ENCODE measurements at regions not wholly inside any gene's neighbourhood (a gene's known extent, or its start where the extent isn't known, plus 50 kb on each side); places are given as distances from the start of the nearest gene placed in this dataset.

- peaks cover 8 to 90% of the 10 kb centered on the region in 2 experiments; a peak in 4 of 5 replicates for H3K27me3 ChIP-seq (ENCODE audit: control insufficient read depth in 1 of 2, insufficient read depth in 2 of 2, low read length in 2 of 2)
- no peaks in the 10 kb centered on the region for H3K9me3 ChIP-seq (ENCODE audit: low read length)
- WGBS (ENCODE audit: low lambda C conversion rate): 29% methylated on average over 14 of the region's 15 CpGs
- no peaks in the 10 kb centered on the region for H3K4me1 ChIP-seq (ENCODE audit: insufficient read depth, low read length)
- ATAC-seq (no peak), FAIRE-seq (no peak), DNase-seq (ENCODE audit: low spot score) (no peak)
- no peak overlapping the region for H3K4me3 ChIP-seq (replicated peaks in 1 of 3; ENCODE audit: insufficient read depth in 1 of 3, low read depth in 2 of 3, low read length in 3 of 3)
- H3K4me2 ChIP-seq (ENCODE audit: low read depth, low read length): no peak overlapping the region
- H3K36me3 ChIP-seq (replicated peaks in 1 of 2; ENCODE audit: control insufficient read depth in 1 of 2, insufficient read depth in 2 of 2, low read length in 2 of 2): no peaks in the 10 kb centered on the region
- in situ Hi-C loops (cut with HindIII; ENCODE audit: extremely low pct_ligation_motif_present, low pct_unique_long_range_greater_than_20kb): no loop called here
- CTCF ChIA-PET (ENCODE audit: low intra/inter-chr PET ratio, low total read pairs): no interaction called here
- no peak overlapping the region for H3K9ac ChIP-seq (ENCODE audit: insufficient read depth, low read depth, low read length)
- H3K27ac ChIP-seq (ENCODE audit: extremely low read length, insufficient read depth, low read length): no peak overlapping the region
- intact Hi-C loops (cut with micrococcal nuclease; ENCODE audit: unreplicated experiment): no loop called here
- POLR2A ChIA-PET: no interaction called here
- BruUV-seq (replicated peaks): no TSS peak
- no peak for TF ChIP-seq MZF1 (CRISPR knock-in tag; IDR thresholded peaks at IDR 0.05; ENCODE audit: borderline replicate concordance)
- no peak for TF ChIP-seq ZNF772 (CRISPR knock-in tag; IDR thresholded peaks at IDR 0.05)
- no peak for TF ChIP-seq ZEB1 (IDR thresholded peaks at IDR 0.05; ENCODE audit: insufficient replicate concordance, low read depth)
- TF ChIP-seq NRL (CRISPR knock-in tag; IDR thresholded peaks at IDR 0.05; ENCODE audit: borderline replicate concordance): no peak
- TF ChIP-seq HNRNPUL1 (IDR thresholded peaks at IDR 0.05; ENCODE audit: low read depth, low read length): no peak
- TF ChIP-seq ATF1 (CRISPR knock-in tag; IDR thresholded peaks at IDR 0.05): no peak
- no peak for TF ChIP-seq ZBED4 (CRISPR knock-in tag; IDR thresholded peaks at IDR 0.05; ENCODE audit: borderline replicate concordance)
- TF ChIP-seq ZFY (CRISPR knock-in tag; IDR thresholded peaks at IDR 0.05): no peak
- TF ChIP-seq DNMT3B (CRISPR knock-in tag; conservative IDR thresholded peaks at IDR 0.05): no peak
- no peak overlapping the region for H2AFZ ChIP-seq (ENCODE audit: low read length)
- no peaks in the 10 kb centered on the region for H4K20me1 ChIP-seq (ENCODE audit: insufficient read depth, low read length)
- H3K79me2 ChIP-seq (ENCODE audit: insufficient read depth, low read length): no peaks in the 10 kb centered on the region
Measured at GRCh38 chr2:129909651-129910418, 69.6 kb upstream of the RAB6C start.
